Erythroblast (primary cell): ENCODE measurements at regions not wholly inside any gene's neighbourhood (a gene's known extent, or its start where the extent isn't known, plus 50 kb on each side); places are given as distances from the start of the nearest gene placed in this dataset.

Source experiments
- DNase-seq, 2 experiments: peaks; one replicate each; lab custom pipeline; 2025; lab: John Stamatoyannopoulos, UW
- GATA1 ChIP-seq: IDR thresholded peaks from 2 replicates; pipeline ENCODE4 v1.6.1; 2011; ENCODE audit warnings: low read depth, mild to moderate bottlenecking, control low read depth, low read length, moderate library complexity
- POLR2A ChIP-seq: IDR thresholded peaks from 2 replicates; pipeline ENCODE4 v1.6.1; 2011; ENCODE audit warnings: mild to moderate bottlenecking, low read length

DNA sequence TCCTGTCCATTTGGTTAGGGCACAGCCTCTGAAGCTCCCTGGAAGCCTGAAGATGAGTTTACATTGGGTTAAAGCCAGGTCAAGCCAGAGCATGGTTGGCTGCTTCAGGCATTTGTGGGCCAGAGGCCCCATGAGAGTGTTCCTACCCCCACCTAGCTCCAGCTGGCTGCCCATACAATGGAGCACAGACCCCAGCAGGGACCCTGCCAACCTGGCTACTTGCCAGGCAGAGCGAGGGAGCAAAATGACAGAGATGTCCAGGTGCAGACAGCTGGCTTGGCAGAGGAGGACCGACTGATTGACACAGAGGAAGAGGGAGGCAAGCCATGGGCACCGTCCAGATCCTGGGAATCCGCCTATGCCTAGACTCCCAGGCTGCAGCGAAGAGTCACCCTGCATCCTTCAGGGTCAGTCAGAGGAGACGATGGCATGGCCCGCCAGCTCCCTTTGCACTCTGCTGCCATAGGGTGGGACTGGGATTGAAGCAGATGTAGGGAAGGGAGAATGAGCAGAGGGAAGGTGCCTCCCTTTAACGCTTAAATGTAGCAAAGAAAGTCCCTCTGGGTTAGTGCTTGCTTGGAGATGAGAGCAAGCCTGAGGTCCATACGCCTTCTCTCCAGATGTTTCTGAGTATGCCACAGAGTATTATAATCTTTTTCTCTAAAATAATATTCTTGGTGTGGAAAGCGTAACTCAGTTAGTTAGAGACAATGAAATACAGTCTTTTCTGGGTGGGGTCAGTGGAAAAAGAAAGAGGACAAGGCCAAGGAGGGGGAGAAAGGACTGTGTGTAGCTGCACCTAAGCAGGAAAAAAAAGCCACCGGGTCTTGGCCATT lies 77.6 kb upstream of the FYN start:
- no peak for TF ChIP-seq POLR2A
- TF ChIP-seq GATA1: no peak
- no peak for DNase-seq

DNA sequence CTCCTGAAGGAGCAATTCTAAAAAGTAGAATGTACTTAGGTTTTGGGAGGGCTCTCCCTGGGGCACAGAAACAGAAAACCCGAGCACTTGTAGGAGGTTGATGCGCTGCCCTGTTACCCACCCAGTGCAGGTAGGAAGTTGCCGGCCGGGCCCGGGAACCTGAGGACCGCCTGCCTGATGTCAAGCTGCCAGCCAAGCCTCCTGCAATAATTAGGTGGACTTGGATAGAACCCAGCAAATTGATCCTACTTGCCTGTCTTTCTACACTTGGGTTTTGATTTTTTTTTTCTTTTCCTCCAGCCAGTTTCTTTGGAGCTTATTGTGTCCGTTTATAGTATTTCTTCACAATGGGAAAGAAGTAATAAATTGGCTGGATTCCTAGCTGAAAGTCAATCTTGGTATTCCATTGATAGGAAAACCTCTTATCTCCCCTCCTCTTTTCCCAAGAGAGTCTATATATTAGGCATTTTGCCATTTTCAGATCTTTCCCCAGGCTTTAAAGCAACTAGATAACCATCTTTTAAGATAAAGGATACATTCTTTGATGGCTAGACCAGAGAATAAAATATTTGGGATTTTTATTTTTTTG lies 78.3 kb upstream of the FYN start:
- no peak for TF ChIP-seq POLR2A
- no peak for TF ChIP-seq GATA1
- no peak for DNase-seq

DNA sequence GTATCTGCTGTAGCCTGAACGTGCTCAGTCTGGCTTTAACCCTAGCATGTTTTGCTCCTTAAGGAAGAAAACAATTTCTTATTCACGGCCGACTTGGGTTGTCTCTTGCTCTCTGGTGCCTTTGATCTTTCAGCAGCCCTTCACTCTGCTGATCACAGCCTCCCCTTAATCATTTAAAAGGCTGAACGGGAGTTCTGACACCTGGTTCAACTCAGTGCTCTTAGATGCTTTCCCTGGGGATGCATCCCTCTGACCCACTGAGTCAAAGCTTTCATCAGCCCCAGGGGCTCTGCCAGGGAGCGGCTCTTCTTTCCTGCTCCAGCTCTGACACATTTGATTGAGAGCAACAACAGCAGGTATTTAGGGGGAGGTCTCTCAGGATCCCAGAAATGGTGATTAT lies 79.0 kb upstream of the FYN start:
- TF ChIP-seq GATA1 (no peak), POLR2A (no peak)
- no peak for DNase-seq

DNA sequence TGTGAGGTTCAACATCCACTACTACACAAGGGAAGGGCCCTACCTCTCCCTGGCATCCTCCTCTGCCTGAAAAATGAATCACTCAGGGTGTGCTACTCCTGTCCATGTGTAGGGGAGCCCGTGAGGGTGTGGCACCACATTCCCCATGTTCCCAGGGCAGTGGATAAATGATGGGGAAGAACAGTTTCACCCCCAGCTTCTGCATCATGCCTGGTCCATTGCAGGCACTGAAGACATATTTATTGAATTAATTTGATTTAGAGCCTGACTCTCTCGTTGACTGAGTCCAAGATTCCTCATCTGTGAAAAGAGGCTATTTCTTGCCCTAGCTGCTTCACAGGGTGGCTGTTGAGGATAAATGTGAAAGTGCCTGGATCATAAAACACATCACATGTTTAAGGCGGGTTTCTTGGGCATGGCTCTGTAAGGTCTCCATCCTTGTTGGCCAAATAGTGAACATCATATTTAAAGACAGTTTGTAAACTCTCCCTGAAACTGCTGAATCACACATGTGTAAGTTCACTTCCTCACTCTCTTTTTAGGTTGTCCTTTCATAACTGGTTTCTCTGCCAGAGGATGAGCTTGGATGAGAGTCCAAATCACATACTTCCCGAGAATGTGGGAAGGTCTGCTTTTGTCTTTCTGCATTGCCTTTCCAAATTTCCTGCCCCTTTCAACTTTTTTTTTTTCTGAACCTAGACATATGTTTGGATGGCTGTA lies 79.7 kb upstream of the FYN start:
- TF ChIP-seq POLR2A: no peak
- no peak for TF ChIP-seq GATA1
- DNase-seq: no peak

DNA sequence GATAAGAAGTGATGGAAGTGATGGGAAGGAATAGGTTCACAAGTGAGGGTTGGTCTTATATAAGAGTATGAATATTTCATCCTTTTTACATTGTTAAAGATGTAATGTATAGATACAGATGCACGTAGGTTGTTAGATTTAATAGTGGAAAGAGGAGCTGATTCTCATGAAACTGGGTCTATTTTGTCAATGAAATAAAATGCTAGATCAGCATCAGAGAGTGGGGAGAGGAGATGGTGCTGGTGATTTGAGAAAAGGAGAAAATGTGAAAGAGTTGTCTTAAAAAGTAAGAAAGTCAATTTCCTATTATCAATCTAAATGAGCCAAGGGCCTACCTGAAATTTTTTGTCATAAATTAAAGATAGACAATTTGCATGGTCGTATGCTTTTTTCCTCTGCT lies 82.8 kb upstream of the FYN start:
- TF ChIP-seq GATA1: no peak
- TF ChIP-seq POLR2A: no peak

GRCh38 chr6:111957623-111958315 lies 84.5 kb upstream of the FYN start:
- TF ChIP-seq GATA1 (no peak), POLR2A (no peak)
- DNase-seq: no peak

More for the DNA sequence above, 82.8 kb upstream of the FYN start:
- DNase-seq: no peak

GRCh38 chr6:111958534-111958933 lies 85.3 kb upstream of the FYN start:
- no peak for TF ChIP-seq GATA1
- TF ChIP-seq POLR2A: no peak
- DNase-seq: no peak

- no peak for DNase-seq
- TF ChIP-seq POLR2A (no peak), GATA1 (no peak)
Measured at GRCh38 chr6:111959766-111960165, 86.5 kb upstream of the FYN start.

GRCh38 chr6:111967131-111967530 lies 86.8 kb upstream of the CCN6 start:
- no peak for DNase-seq
- no peak for TF ChIP-seq GATA1

- no peak for DNase-seq
- TF ChIP-seq POLR2A (no peak), GATA1 (no peak)
Measured at GRCh38 chr6:111970426-111970825, 83.5 kb upstream of the CCN6 start.

- no peak for TF ChIP-seq POLR2A
- no peak for TF ChIP-seq GATA1
- DNase-seq: no peak
Measured at GRCh38 chr6:111971181-111971841, 82.6 kb upstream of the CCN6 start.

DNA sequence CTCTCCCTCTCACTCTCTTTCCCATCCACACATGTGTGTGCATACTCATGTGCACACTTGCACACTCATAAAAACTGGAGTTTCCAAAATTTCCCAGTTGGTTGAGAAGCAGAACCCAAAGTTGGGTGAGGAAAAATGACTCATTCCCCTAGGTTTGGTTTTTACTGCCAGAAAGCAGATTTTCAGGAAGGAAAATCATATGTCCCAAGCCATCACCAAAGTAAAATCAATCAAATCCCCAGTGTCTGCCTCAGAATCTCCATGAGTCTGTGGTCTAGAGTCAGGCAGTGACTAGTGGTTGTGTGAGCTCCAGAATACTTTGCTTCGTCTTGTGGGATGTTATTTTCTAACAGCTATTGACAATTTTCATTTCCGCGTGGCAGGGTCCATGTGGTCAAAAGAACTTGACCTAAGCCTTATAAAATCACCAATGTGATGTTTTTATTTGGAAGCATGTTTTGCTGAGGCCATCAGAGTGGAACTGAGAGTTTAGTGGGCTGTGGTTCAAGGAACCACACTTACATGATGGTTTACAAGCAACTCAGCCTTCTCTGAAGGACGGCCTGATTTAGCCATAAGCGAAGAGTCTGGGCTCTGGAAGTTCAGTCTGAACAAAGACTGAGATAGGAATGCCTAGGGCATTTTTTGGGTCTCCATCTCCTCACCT lies 81.9 kb upstream of the CCN6 start:
- DNase-seq: no peak
- TF ChIP-seq POLR2A (no peak), GATA1 (no peak)

GRCh38 chr6:111972745-111973117 lies 81.2 kb upstream of the CCN6 start:
- TF ChIP-seq GATA1 (no peak), POLR2A (no peak)
- no peak for DNase-seq
